Sigmoid colon (tissue), 4 donors: ENCODE measurements at regions not wholly inside any gene's neighbourhood (a gene's known extent, or its start where the extent isn't known, plus 50 kb on each side); places are given as distances from the start of the nearest gene placed in this dataset.

Experiments
- EP300 ChIP-seq, 4 donors: sonication (generic); formaldehyde crosslinking; IDR thresholded peaks; one replicate each; pipeline ENCODE4 v1.6.1; 2017; ENCODE audit warnings: antibody characterized with exemption in 4 of 4
- POLR2A ChIP-seq, 2 donors: fragments of 450-650 bp; IDR thresholded peaks; one replicate each; pipeline ENCODE4 v1.6.1; 2016; ENCODE audit warnings: antibody characterized with exemption in 2 of 2, mild to moderate bottlenecking in 2 of 2, moderate library complexity in 2 of 2

DNA sequence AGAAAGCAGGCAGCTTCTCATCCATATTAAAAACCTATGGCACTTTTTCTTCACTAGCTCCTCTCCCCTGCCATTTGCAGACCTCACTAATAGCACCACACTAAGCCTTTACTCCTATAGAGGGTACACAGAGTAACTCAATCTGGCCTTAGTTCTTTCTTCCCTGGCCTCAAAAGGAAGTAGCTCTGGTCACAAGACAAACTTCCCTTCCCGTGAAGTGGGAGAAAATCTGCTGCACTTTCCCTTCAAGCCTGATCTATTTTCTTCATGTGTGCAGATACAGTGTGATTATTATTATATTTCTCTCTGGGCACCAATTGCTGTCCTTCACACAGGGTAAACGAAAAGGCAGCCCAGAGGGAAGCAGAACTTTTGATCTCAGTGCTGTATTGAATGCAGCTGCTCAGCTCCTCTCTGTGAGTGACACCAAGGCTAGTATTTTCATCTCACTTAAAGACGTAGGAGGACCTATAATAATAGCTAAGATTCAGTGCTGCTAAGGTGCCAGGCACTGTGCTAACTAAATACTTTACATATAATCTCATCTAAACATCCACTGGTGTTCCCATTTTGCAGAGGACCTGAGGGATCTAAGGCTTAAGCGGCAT lies 61.9 kb upstream of the RASGRP1 start:
- no peak for TF ChIP-seq EP300 (IDR thresholded peaks at IDR 0.05)
- TF ChIP-seq POLR2A (IDR thresholded peaks at IDR 0.05): no peak
